DND-41 (cell line): ENCODE measurements at regions not wholly inside any gene's neighbourhood (a gene's known extent, or its start where the extent isn't known, plus 50 kb on each side); places are given as distances from the start of the nearest gene placed in this dataset.

Experiments
- ATAC-seq: fragments of 200-7000 bp; cut with Tn5 transposase; 3 replicates; pipeline ENCODE4 v1.9.1; 2021; ENCODE audit warnings: low read depth; ENCODE audit not compliant: insufficient read depth
- DNase-seq: peaks from one replicate; pipeline ENCODE4 v3.0.0-alpha.2; 2020
- H2AFZ ChIP-seq: 2 replicates; pipeline ENCODE4 v1.6.0; 2012; ENCODE audit warnings: low read depth, low read length
- H3K27ac ChIP-seq: 2 replicates; pipeline ENCODE4 v1.5.1; 2012; ENCODE audit warnings: low read length, inconsistent platforms
- H3K27me3 ChIP-seq: fragments of 200-600 bp; sonication (generic); 2 replicates; pipeline ENCODE4 v1.6.0; 2012; ENCODE audit warnings: low read length, mild to moderate bottlenecking, inconsistent platforms; ENCODE audit not compliant: insufficient read depth, poor library complexity
- H3K36me3 ChIP-seq: 2 replicates; pipeline ENCODE4 v1.5.1; 2012; ENCODE audit warnings: low read length, inconsistent platforms; ENCODE audit not compliant: insufficient read depth
- H3K4me1 ChIP-seq: 2 replicates; pipeline ENCODE4 v1.5.1; 2012; ENCODE audit warnings: mild to moderate bottlenecking, low read length; ENCODE audit not compliant: insufficient read depth
- H3K4me2 ChIP-seq: 2 replicates; pipeline ENCODE4 v1.6.0; 2012; ENCODE audit warnings: mild to moderate bottlenecking, moderate library complexity, low read length, inconsistent platforms; ENCODE audit not compliant: insufficient read depth
- H3K4me3 ChIP-seq, 2 experiments: fragments of 200-600 bp in 1 of 2; shearing (Covaris generic) in 1 of 2; 2 replicates each; pipeline ENCODE4 v1.5.1; 2012 to 2016; ENCODE audit warnings: inconsistent platforms in 2 of 2, low read length in 2 of 2, mild to moderate bottlenecking in 2 of 2, low read depth in 1 of 2, moderate library complexity in 1 of 2
- H3K79me2 ChIP-seq: 2 replicates; pipeline ENCODE4 v1.6.0; 2012; ENCODE audit warnings: low read length, inconsistent platforms; ENCODE audit not compliant: insufficient read depth
- H3K9ac ChIP-seq: 2 replicates; pipeline ENCODE4 v1.6.0; 2012; ENCODE audit warnings: low read depth, mild to moderate bottlenecking, inconsistent platforms, low read length, moderate library complexity
- H3K9me3 ChIP-seq: 2 replicates; pipeline ENCODE4 v1.5.1; 2012; ENCODE audit warnings: low read length, moderate library complexity, mild to moderate bottlenecking, inconsistent platforms; ENCODE audit not compliant: insufficient read depth, severe bottlenecking
- H4K20me1 ChIP-seq: 2 replicates; pipeline ENCODE4 v1.6.0; 2012; ENCODE audit warnings: low read length; ENCODE audit not compliant: insufficient read depth
- CTCF ChIP-seq: IDR thresholded peaks from 2 replicates; pipeline ENCODE4 v1.5.1; 2012; ENCODE audit warnings: borderline replicate concordance, low read length, moderate library complexity, mild to moderate bottlenecking; ENCODE audit not compliant: poor library complexity, severe bottlenecking; ENCODE audit errors: extremely low read depth
- EZH2 ChIP-seq: IDR thresholded peaks from 3 replicates; pipeline ENCODE4 v1.6.1; 2012; ENCODE audit warnings: borderline replicate concordance, low read depth, mild to moderate bottlenecking, moderate library complexity, low read length, inconsistent platforms; ENCODE audit not compliant: severe bottlenecking

GRCh38 chr12:115687094-115687493 is 590.4 kb downstream of the MED13L start:
- Histone ChIP-seq H3K4me3 (no peak overlapping the region), H3K4me2 (no peak overlapping the region), H3K79me2 (no peaks in the 10 kb centered on the region), H3K9me3 (no peaks in the 10 kb centered on the region), H3K9ac (no peak overlapping the region), H4K20me1 (no peaks in the 10 kb centered on the region), H2AFZ (no peak overlapping the region), H3K27me3 (no peaks in the 10 kb centered on the region), H3K36me3 (no peaks in the 10 kb centered on the region), H3K4me1 (no peaks in the 10 kb centered on the region), H3K27ac (no peak overlapping the region)
- ATAC-seq (no peak), DNase-seq (no peak)
- no peak for TF ChIP-seq CTCF
- TF ChIP-seq EZH2 = no peak

- H3K36me3 ChIP-seq = no peaks in the 10 kb centered on the region
- no peaks in the 10 kb centered on the region for H4K20me1 ChIP-seq
- no peaks in the 10 kb centered on the region for H3K79me2 ChIP-seq
- no peaks in the 10 kb centered on the region for H3K9me3 ChIP-seq
- TF ChIP-seq EZH2 = no peak
- TF ChIP-seq CTCF = no peak
- no peak overlapping the region for H3K27ac ChIP-seq
- ATAC-seq (no peak), DNase-seq (no peak)
- no peak overlapping the region for H3K9ac ChIP-seq
- H3K27me3 ChIP-seq = no peaks in the 10 kb centered on the region
- no peak overlapping the region for H2AFZ ChIP-seq
- no peak overlapping the region for H3K4me2 ChIP-seq
- no peak overlapping the region for H3K4me3 ChIP-seq
- H3K4me1 ChIP-seq = no peaks in the 10 kb centered on the region
Measured at GRCh38 chr12:115683240-115683780, 594.2 kb downstream of the MED13L start.

- Histone ChIP-seq H3K4me2 (no peak overlapping the region), H3K27ac (no peak overlapping the region), H4K20me1 (no peaks in the 10 kb centered on the region), H3K79me2 (no peaks in the 10 kb centered on the region), H3K4me3 (no peak overlapping the region), H3K36me3 (no peaks in the 10 kb centered on the region), H3K27me3 (no peaks in the 10 kb centered on the region), H3K9ac (no peak overlapping the region), H3K9me3 (no peaks in the 10 kb centered on the region), H2AFZ (no peak overlapping the region), H3K4me1 (no peaks in the 10 kb centered on the region)
- no peak for ATAC-seq
- TF ChIP-seq CTCF (no peak), EZH2 (no peak)
- no peak for DNase-seq
Measured at GRCh38 chr12:115680967-115681366, 596.5 kb downstream of the MED13L start.

GRCh38 chr12:115672506-115673080 is 604.9 kb downstream of the MED13L start:
- H3K27ac ChIP-seq = no peak overlapping the region
- DNase-seq (no peak), ATAC-seq (no peak)
- no peak overlapping the region for H3K9ac ChIP-seq
- H3K9me3 ChIP-seq = no peaks in the 10 kb centered on the region
- TF ChIP-seq CTCF = no peak
- no peak for TF ChIP-seq EZH2
- no peak overlapping the region for H2AFZ ChIP-seq
- no peaks in the 10 kb centered on the region for H4K20me1 ChIP-seq
- H3K4me3 ChIP-seq = no peak overlapping the region
- H3K4me2 ChIP-seq = no peak overlapping the region
- no peaks in the 10 kb centered on the region for H3K79me2 ChIP-seq
- no peaks in the 10 kb centered on the region for H3K27me3 ChIP-seq
- H3K36me3 ChIP-seq = no peaks in the 10 kb centered on the region
- H3K4me1 ChIP-seq = no peaks in the 10 kb centered on the region
